ENCODE measurements at regions not wholly inside any gene's neighbourhood (a gene's known extent, or its start where the extent isn't known, plus 50 kb on each side); places are given as distances from the start of the nearest gene placed in this dataset.

DNA sequence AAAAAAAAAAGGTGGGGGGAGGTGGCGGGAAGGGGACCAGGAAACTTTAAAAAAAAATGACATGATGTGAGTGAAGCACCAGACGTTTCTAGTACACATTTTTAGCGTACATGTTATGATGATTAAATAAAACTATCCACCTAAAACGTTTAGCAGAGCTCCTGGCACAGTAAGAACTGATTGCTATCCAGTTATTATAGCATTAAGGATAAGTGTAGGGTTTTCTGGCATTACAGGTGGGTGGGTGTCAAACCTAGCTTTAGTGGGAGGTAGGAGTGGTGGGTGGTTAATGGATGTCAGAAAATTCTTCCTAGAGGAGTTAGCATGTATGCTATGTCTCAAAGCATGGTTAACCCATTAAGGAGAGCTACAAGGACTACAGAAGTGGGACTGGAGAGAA is 2329.5 kb downstream of the MAT2B start:
- Histone ChIP-seq H3K79me2 (no peaks in the 10 kb centered on the region), H3K27me3 (no peaks in the 10 kb centered on the region), H3K36me3 (replicated peaks; ENCODE audit: insufficient read depth, low read depth) (no peaks in the 10 kb centered on the region), H2AFZ (no peak overlapping the region), H3K27ac (no peak overlapping the region), H3K4me2 (no peak overlapping the region), H3K4me1 (ENCODE audit: insufficient read depth) (no peaks in the 10 kb centered on the region), H3K4me3 (no peak overlapping the region), H4K20me1 (ENCODE audit: insufficient read depth, poor library complexity, severe bottlenecking) (no peaks in the 10 kb centered on the region), H3K9me2 (replicated peaks; ENCODE audit: insufficient read depth) (no peaks in the 10 kb centered on the region), H3K9me3 (ENCODE audit: low read depth) (no peaks in the 10 kb centered on the region)
- no peak for TF ChIP-seq EZH2 (IDR thresholded peaks at IDR 0.05; ENCODE audit: borderline replicate concordance)
- TF ChIP-seq, protein P1, sequence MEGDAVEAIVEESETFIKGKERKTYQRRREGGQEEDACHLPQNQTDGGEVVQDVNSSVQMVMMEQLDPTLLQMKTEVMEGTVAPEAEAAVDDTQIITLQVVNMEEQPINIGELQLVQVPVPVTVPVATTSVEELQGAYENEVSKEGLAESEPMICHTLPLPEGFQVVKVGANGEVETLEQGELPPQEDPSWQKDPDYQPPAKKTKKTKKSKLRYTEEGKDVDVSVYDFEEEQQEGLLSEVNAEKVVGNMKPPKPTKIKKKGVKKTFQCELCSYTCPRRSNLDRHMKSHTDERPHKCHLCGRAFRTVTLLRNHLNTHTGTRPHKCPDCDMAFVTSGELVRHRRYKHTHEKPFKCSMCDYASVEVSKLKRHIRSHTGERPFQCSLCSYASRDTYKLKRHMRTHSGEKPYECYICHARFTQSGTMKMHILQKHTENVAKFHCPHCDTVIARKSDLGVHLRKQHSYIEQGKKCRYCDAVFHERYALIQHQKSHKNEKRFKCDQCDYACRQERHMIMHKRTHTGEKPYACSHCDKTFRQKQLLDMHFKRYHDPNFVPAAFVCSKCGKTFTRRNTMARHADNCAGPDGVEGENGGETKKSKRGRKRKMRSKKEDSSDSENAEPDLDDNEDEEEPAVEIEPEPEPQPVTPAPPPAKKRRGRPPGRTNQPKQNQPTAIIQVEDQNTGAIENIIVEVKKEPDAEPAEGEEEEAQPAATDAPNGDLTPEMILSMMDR (IDR thresholded peaks at IDR 0.05; ENCODE audit: poor library complexity): no peak
- no peak for DNase-seq (ENCODE audit: low spot score)
- WGBS (ENCODE audit: low lambda C conversion rate, missing lambda C conversion rate): 79% methylated on average over 4 of the region's 4 CpGs

DNA sequence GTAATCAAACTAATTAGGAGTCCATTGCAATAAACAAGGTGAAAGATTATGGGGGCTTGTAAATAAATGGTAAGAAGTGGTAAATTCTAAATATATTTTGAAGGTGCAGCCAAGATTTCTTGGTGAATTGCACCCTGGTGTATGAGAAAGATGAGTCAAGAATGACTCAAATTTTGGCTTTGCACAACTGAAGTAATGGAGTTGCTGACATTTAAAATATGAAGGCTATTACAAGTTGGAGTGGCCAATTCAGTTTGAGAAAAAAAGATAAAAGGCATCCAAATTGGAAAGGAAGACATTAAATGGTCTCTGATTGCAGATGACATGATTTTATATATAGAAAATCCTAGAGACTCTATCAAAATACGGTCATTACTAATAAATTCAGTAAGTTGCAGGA is 2330.6 kb downstream of the MAT2B start:
- TF ChIP-seq EZH2phosphoT487 (IDR thresholded peaks at IDR 0.05; ENCODE audit: low read depth, severe bottlenecking, unreplicated experiment) (no peak), EZH2 (IDR thresholded peaks at IDR 0.05; ENCODE audit: borderline replicate concordance) (no peak)
- TF ChIP-seq, protein P1 (IDR thresholded peaks at IDR 0.05; ENCODE audit: poor library complexity): no peak
- Histone ChIP-seq H3K27ac (no peak overlapping the region), H3K9me3 (ENCODE audit: low read depth) (no peaks in the 10 kb centered on the region), H2AFZ (no peak overlapping the region), H3K9me2 (replicated peaks; ENCODE audit: insufficient read depth) (no peaks in the 10 kb centered on the region), H4K20me1 (ENCODE audit: insufficient read depth, poor library complexity, severe bottlenecking) (no peaks in the 10 kb centered on the region), H3K79me2 (no peaks in the 10 kb centered on the region), H3K4me2 (no peak overlapping the region), H3K4me1 (ENCODE audit: insufficient read depth) (no peaks in the 10 kb centered on the region), H3K27me3 (no peaks in the 10 kb centered on the region), H3K36me3 (replicated peaks; ENCODE audit: insufficient read depth, low read depth) (no peaks in the 10 kb centered on the region), H3K4me3 (no peak overlapping the region)
- WGBS (ENCODE audit: low lambda C conversion rate, missing lambda C conversion rate): 93% methylated on average over 1 of the region's 1 CpG
- DNase-seq (ENCODE audit: low spot score): no peak

DNA sequence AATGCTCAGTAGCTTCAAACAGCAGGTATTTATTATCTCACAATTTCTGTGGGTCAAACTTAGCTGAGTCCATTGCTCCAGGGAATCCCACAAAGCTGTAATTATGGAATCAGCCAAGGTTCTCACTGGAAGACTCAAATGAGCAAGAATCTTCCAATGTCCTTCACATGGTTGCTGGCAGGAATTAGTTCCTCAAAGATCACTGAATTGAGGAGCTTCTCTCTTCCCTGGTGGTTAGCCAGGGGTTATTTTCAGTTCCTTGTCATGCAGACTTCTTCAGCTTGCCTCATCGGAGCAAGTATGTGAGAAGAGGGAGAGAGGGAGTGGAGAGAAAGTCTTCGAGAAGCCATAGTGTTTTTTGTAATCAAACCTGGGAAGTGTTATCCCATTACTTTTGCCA is 2331.9 kb downstream of the MAT2B start:
- Histone ChIP-seq H3K79me2 (no peaks in the 10 kb centered on the region), H3K9me2 (replicated peaks; ENCODE audit: insufficient read depth) (no peaks in the 10 kb centered on the region), H4K20me1 (ENCODE audit: insufficient read depth, poor library complexity, severe bottlenecking) (no peaks in the 10 kb centered on the region), H3K27ac (no peak overlapping the region), H3K4me1 (ENCODE audit: insufficient read depth) (no peaks in the 10 kb centered on the region), H2AFZ (no peak overlapping the region), H3K27me3 (no peaks in the 10 kb centered on the region), H3K9me3 (ENCODE audit: low read depth) (no peaks in the 10 kb centered on the region), H3K4me3 (no peak overlapping the region), H3K4me2 (no peak overlapping the region), H3K36me3 (replicated peaks; ENCODE audit: insufficient read depth, low read depth) (no peaks in the 10 kb centered on the region)
- TF ChIP-seq, protein P1 (IDR thresholded peaks at IDR 0.05; ENCODE audit: poor library complexity): no peak
- TF ChIP-seq EZH2phosphoT487 (IDR thresholded peaks at IDR 0.05; ENCODE audit: low read depth, severe bottlenecking, unreplicated experiment): no peak
- whole genome bisulfite sequencing (ENCODE audit: low lambda C conversion rate, missing lambda C conversion rate): 90% methylated on average over 2 of the region's 2 CpGs
- DNase-seq (ENCODE audit: low spot score): no peak

DNA sequence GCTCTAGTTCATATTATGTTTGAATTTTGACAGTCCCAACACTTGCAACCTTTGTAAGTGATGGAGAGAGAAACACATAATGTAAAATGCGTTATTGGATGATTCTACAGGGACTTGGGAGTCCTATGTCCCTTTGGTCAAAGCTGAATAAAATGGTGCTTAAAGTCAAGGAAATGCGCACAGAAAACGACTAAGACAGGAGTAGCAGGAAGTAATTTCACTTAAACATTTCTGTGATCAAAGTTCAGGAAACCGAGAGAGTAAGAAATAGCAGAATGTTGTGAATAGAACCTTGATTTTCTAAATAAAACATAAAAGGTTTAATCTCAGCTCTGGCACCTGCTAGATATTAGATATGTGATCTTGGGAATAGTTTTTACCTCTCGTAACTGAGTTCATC is 2339.2 kb downstream of the MAT2B start:
- Histone ChIP-seq H3K9me3 (ENCODE audit: low read depth) (no peaks in the 10 kb centered on the region), H3K27ac (no peak overlapping the region), H3K9me2 (replicated peaks; ENCODE audit: insufficient read depth) (no peaks in the 10 kb centered on the region), H3K79me2 (no peaks in the 10 kb centered on the region), H3K36me3 (replicated peaks; ENCODE audit: insufficient read depth, low read depth) (no peaks in the 10 kb centered on the region), H3K4me3 (no peak overlapping the region), H2AFZ (no peak overlapping the region), H4K20me1 (ENCODE audit: insufficient read depth, poor library complexity, severe bottlenecking) (no peaks in the 10 kb centered on the region), H3K27me3 (no peaks in the 10 kb centered on the region), H3K4me2 (no peak overlapping the region), H3K4me1 (ENCODE audit: insufficient read depth) (no peaks in the 10 kb centered on the region)
- TF ChIP-seq EZH2phosphoT487 (IDR thresholded peaks at IDR 0.05; ENCODE audit: low read depth, severe bottlenecking, unreplicated experiment) (no peak), EZH2 (IDR thresholded peaks at IDR 0.05; ENCODE audit: borderline replicate concordance) (no peak)
- TF ChIP-seq, protein P1 (IDR thresholded peaks at IDR 0.05; ENCODE audit: poor library complexity): no peak
- DNase-seq (ENCODE audit: low spot score): no peak
- WGBS (ENCODE audit: low lambda C conversion rate, missing lambda C conversion rate): 96% methylated on average over 5 of the region's 5 CpGs

All from hepatocyte (in vitro differentiated cells).